Fibroblast of the aortic adventitia (primary cell): ENCODE measurements at regions not wholly inside any gene's neighbourhood (a gene's known extent, or its start where the extent isn't known, plus 50 kb on each side); places are given as distances from the start of the nearest gene placed in this dataset.
"Not testable (repeated sequence)": the region's sequence is repeated elsewhere in the genome, so short reads cannot be mapped to it uniquely, and the experiment has no call there.

Experiments used
- DNase-seq: peaks from one replicate; pipeline ENCODE4 v3.0.0-alpha.2; 2010; ENCODE audit warnings: low read depth
- H3K4me3 ChIP-seq: 2 replicates; pipeline ENCODE4 v1.5.1; 2011; ENCODE audit warnings: low read depth, mild to moderate bottlenecking, control low read depth, low read length, moderate library complexity
- TF ChIP-seq, protein P1 (sequence below): IDR thresholded peaks from 2 replicates; pipeline ENCODE4 v1.5.1; 2011; ENCODE audit warnings: mild to moderate bottlenecking, low read length, control low read depth, inconsistent platforms; ENCODE audit not compliant: insufficient read depth

DNA sequence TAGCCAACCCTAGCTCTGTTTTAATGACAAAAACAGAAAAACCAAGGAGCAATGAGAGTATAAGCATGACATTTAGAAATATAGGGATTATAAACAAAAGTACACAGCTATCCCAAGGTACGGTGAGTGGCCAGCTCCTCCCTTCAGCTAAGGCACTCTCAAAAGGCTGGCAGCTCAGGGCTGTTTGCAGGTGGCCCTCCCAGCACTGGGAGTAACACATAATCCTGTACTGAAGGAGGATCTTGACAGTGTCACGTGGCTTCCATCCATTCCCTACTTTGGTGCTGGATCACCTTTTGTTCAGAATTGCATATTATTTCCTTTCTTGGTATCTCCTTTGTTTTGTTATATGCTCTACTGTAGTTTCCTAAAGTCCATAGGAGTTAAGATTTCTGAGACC is 500.8 kb downstream of the KCNJ18 start:
- TF ChIP-seq, protein P1, sequence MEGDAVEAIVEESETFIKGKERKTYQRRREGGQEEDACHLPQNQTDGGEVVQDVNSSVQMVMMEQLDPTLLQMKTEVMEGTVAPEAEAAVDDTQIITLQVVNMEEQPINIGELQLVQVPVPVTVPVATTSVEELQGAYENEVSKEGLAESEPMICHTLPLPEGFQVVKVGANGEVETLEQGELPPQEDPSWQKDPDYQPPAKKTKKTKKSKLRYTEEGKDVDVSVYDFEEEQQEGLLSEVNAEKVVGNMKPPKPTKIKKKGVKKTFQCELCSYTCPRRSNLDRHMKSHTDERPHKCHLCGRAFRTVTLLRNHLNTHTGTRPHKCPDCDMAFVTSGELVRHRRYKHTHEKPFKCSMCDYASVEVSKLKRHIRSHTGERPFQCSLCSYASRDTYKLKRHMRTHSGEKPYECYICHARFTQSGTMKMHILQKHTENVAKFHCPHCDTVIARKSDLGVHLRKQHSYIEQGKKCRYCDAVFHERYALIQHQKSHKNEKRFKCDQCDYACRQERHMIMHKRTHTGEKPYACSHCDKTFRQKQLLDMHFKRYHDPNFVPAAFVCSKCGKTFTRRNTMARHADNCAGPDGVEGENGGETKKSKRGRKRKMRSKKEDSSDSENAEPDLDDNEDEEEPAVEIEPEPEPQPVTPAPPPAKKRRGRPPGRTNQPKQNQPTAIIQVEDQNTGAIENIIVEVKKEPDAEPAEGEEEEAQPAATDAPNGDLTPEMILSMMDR = no peak
- no peak overlapping the region for H3K4me3 ChIP-seq

DNA sequence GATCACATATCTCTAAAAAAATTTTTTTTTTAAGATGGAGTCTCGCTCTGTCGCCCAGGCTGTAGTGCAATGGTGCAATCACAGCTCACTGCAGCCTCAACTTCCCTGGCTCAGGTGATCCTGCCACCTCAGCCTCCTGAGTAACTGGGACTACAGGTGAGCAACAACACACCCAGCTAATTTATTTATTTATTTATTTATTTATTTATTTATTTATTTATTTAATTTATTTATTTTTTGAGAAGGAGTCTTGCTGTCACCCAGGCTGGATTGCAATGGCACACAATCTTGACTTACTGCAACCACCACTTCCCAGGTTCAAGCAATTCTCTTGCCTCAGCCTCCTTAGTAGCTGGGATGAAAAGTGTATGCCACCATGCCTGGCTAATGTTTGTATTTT is 507.9 kb downstream of the KCNJ18 start:
- not testable (repeated sequence) for H3K4me3 ChIP-seq, DNase-seq

More for the DNA sequence above, 500.8 kb downstream of the KCNJ18 start:
- no peak for DNase-seq

DNA sequence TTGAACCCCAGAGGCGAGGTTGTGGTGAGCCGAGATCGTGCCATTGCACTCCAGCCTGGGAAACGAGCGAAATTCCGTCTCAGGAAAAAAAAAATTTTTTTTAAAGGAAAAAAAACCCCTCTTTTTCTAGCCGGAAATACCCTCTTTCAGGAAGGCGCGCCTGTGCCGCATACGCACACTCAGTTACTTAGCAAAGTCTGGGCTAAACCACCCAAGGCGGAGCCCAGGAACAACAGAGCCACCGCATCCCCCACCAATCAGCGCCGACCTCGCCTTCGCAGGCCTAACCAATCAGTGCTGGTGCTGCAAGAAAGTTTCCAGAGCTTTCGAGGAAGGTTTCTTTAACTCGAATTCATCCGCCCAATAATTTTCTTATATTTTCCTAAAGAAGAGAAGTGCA is 510.4 kb downstream of the KCNJ18 start:
- H3K4me3 ChIP-seq = no peak overlapping the region
- no peak for DNase-seq
- TF ChIP-seq, protein P1 = no peak

DNA sequence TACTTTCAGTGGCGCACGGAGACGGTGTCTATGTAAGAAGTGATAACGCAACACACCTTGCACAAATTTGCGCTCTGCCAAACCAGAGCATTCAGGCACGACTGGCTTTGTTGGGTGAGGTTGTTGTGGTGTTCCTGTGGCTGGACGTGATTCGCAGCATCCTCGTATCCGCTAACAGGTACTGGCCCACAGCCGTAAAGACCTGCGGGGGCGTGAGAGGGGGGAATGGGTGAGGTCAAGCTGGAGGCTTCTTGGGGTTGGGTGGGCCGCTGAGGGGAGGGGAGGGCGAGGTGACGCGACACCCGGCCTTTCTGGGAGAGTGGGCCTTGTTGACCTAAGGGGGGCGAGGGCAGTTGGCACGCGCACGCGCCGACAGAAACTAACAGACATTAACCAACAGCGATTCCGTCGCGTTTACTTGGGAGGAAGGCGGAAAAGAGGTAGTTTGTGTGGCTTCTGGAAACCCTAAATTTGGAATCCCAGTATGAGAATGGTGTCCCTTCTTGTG is 510.9 kb downstream of the KCNJ18 start:
- TF ChIP-seq, protein P1 = no peak
- DNase-seq = no peak
- H3K4me3 ChIP-seq = no peak overlapping the region

DNA sequence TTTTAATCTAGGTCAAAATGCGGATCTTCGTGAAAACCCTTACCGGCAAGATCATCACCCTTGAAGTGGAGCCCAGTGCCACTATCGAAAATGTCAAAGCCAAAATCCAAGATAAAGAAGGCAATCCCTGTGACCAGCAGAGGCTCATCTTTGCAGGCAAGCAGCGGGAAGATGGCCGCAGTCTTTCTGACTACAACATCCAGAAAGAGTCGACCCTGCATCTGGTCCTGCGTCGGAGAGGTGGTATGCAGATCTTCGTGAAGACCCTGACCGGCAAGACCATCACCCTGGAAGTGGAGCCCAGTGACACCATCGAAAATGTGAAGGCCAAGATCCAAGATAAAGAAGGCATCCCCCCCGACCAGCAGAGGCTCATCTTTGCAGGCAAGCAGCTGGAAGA is 511.8 kb downstream of the KCNJ18 start:
- not testable (repeated sequence) for H3K4me3 ChIP-seq, DNase-seq

DNA sequence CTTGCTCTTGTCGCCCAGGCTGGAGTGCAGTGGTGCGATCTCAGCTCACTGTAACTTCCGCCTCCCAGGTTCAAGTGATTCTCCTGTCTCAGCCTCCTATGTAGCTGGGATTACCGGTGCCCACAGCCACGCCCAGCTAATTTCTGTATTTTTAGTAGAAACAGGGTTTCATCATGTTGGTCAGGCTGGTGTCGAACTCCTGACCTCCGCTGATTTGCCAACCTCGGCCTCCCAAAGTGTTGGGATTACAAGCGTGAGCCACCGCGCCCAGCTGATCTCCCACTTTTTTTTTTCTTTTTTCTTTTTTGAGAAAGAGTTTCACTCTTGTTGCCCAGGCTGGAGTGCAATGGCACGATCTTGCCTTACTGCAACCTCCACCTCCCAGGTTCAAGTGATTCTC is 517.9 kb downstream of the KCNJ18 start:
- H3K4me3 ChIP-seq, DNase-seq: not testable (repeated sequence)

DNA sequence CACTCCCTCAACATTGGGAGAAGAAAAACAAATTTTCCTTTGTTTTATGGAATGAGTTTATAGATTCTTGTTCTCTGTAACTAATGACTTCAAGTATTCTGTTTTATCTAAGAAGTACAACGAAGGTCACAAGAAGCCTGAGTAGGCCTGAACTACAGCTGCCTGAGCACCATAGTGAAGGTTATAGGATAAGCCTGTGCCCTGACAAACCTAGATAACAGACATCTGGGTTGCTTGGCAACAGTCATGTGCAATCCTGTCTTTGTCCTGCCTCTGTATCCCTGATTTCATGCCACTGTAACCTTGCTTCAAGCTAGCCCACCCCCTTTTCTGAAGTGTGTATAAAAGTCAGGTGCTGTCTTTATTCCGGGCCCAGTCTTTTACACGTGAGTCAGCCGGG is 520.8 kb downstream of the KCNJ18 start:
- H3K4me3 ChIP-seq, DNase-seq: not testable (repeated sequence)

DNA sequence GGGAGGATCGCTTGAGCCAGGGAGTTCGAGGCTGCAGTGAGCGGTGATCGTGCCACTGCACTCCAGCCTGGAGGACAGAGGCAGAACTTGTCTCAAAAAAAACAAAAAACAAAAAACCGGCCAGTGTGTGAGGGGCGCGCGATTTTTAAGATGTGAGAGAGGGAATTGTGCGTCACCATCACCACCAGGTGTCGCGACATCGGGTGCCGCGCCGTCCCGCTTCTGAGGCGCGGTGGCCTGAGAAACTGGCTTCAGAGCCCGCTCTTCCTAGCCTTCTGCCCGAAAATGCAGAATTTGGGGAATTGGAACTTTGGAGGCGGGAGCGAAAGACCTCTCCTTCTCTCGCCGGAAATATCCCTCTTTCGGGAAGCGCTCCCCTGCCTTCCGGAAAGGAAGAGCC is 524.8 kb downstream of the KCNJ18 start:
- TF ChIP-seq, protein P1 = no peak
- DNase-seq = no peak
- H3K4me3 ChIP-seq = no peak overlapping the region

DNA sequence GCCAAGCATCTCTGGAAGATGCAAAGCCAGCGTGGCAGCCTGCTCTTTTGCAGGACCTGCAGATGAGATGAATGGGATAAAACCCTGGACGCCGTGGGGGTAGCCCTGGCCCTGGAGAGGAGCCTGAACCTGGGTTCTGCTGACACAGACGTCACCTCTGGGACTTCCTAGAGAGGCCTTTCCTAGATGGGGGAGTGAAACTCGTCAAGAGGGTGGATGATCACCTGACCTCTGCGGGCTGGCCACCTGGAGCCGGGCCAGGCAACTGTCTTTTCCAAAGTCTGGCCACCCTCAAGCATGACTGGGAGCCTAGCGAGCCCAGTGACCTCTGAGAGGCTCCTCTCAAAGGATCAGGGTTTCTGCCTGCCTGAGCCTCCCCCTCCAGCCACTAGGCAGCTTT is 529.0 kb downstream of the KCNJ18 start:
- TF ChIP-seq, protein P1 = no peak
- no peak overlapping the region for H3K4me3 ChIP-seq
- DNase-seq = no peak

DNA sequence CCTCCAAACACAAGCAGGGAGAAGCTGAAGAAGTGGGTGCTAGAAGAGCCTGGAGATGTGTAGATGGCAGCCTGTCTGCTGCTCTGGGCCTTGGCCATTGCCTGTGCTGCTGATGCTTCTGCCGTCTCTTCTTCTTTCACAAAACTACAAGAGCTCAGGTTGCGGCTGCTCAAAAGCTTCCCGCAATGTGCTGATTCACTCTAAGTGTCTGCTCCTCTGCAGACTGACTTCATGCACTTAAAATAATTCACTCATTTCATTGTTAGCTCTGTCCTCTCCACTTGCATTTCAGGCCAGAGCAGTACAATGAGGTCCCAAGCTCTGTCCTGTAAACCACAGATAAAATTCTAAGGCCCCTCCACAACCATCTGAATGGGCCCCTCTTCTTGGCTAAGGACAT is 534.2 kb downstream of the KCNJ18 start:
- not testable (repeated sequence) for H3K4me3 ChIP-seq, DNase-seq

DNA sequence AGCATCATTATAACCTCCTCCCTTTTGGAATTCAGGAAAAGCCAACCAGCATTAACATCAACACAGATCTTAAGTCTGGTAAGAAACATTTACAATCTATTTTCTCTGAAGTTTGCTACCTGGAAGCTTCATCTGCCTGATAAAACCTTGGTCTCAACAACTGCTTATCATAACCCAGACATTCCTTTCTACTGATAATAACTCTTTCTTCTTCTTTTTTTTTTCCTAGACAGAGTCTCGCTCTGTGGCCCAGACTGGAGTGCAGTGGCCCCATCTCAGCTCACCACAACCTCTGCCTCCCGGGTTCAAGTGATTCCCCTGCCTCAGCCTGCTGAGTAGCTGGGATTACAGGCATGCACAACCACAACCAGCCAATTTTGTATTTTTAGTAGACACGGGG is 534.6 kb downstream of the KCNJ18 start:
- DNase-seq, H3K4me3 ChIP-seq: not testable (repeated sequence)

DNA sequence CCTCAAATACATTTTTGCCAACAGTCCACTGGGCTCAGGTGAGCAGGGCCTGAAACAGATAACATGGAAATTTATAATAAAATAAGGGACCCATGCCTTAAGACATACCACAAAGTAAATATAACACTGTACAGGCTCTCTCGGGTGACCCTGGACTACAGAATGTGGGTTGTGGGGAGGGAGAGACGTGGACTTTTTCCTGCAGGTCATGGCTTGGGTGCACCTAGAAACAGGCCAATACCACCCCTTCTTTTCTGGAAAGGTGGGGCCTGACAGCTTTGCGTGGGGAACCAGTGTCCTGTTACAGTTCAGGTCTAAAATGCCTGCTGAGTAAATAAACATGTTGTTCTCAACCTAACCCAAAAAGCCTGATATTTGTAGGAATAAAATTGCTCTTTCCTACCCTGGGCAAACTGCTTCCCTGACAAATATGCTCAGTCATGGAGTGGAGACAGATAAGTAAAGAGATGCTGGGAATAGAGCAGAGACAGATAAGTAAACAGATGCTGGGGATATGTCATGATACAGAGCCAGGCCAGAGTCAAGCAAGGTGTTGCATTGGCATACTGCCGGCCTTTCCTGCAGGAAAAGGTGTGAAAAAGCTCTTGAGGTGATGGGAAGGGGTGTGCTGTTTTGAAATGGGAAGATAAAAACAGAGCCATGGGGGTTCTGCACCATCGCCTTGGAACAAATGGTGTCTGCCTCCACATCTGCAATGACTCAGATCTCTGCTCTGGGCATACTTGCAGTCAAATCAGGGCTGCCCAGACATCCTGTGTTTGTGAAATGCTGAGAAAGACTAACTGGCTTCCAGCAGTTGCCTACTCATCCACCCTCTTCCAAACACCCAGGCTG is 535.6 kb downstream of the KCNJ18 start:
- not testable (repeated sequence) for H3K4me3 ChIP-seq, DNase-seq

DNA sequence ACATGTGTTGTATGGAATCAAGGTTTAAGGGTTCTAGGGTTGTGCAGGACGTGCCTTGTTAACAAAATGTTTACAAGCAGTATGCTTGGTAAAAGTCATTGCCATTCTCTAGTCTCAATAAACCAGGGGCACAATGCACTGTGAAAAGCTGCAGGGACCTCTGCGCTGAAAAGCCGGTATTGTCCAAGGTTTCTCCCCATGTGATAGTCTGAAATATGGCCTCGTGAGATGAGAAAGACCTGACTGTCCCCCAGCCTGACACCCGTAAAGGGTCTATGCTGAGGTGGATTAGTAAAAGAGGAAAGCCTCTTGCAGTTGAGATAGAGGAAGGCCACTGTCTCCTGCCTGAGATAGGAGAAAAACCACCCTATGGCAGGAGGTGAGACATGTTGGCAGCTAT is 537.5 kb downstream of the KCNJ18 start:
- not testable (repeated sequence) for DNase-seq, H3K4me3 ChIP-seq
